Esophagus muscularis mucosa (tissue), 4 donors: ENCODE measurements at regions not wholly inside any gene's neighbourhood (a gene's known extent, or its start where the extent isn't known, plus 50 kb on each side); places are given as distances from the start of the nearest gene placed in this dataset.

Experiments used
- DNase-seq: peaks from one replicate; pipeline ENCODE4 v3.0.0-alpha.2; 2017; ENCODE audit errors: extremely low spot score
- H3K27ac ChIP-seq, 4 donors: fragments of 200-600 bp; sonication (generic); replicated peaks in 1 of 4; 1 replicate in 3 of 4; 2 replicates in 1 of 4; pipeline ENCODE4 v1.5.1; 2016 to 2019; ENCODE audit warnings: mild to moderate bottlenecking in 1 of 4
- H3K27me3 ChIP-seq, 4 donors: fragments of 200-600 bp; sonication (generic); one replicate each; pipeline versions ENCODE4 v1.5.1 to v1.6.0; 2016 to 2019
- H3K36me3 ChIP-seq, 4 donors: fragments of 200-600 bp; sonication (generic); one replicate each; pipeline ENCODE4 v1.5.1; 2016 to 2019
- H3K4me1 ChIP-seq, 4 donors: fragments of 200-600 bp; sonication (generic); one replicate each; pipeline ENCODE4 v1.5.1; 2016 to 2019
- H3K4me3 ChIP-seq, 4 donors: fragments of 200-600 bp; sonication (generic); 1 replicate in 2 of 4; 2 replicates in 2 of 4; pipeline ENCODE4 v1.5.1; 2016 to 2019; ENCODE audit warnings: mild to moderate bottlenecking in 4 of 4, moderate library complexity in 1 of 4
- H3K9me3 ChIP-seq, 4 donors: fragments of 200-600 bp; sonication (generic); 1 replicate in 3 of 4; 2 replicates in 1 of 4; pipeline ENCODE4 v1.5.1; 2016 to 2019
- EP300 ChIP-seq: sonication (generic); formaldehyde crosslinking; IDR thresholded peaks from one replicate; pipeline ENCODE4 v1.6.1; 2017; ENCODE audit warnings: antibody characterized with exemption
- POLR2A ChIP-seq: fragments of 450-650 bp; IDR thresholded peaks from one replicate; pipeline ENCODE4 v1.6.1; 2017; ENCODE audit warnings: antibody characterized with exemption, moderate library complexity, mild to moderate bottlenecking, low read depth
- POLR2AphosphoS5 ChIP-seq, 2 donors: sonication (generic); formaldehyde crosslinking; IDR thresholded peaks; one replicate each; pipeline ENCODE4 v1.6.1; 2017; ENCODE audit warnings: antibody characterized with exemption in 2 of 2
- WGBS: methylation state at CpG from one replicate; pipeline ENCODE4 v1.1.5; 2018; 5-methylcytosine and 5-hydroxymethylcytosine counted together
- intact Hi-C: fragments of 100-400 bp; cut with DNase I; formaldehyde crosslinking; loops from one replicate; pipeline ENCODE4 v1.15.1; 2023
- TF ChIP-seq, protein P1 (sequence below), 3 experiments: fragments of 200-600 bp in 2 of 3; fragments of 450-650 bp in 1 of 3; sonication (generic) in 2 of 3; IDR thresholded peaks; one replicate each; pipeline ENCODE4 v1.5.1; 2017 to 2019; ENCODE audit warnings: antibody characterized with exemption in 3 of 3, mild to moderate bottlenecking in 2 of 3, moderate library complexity in 1 of 3

DNA sequence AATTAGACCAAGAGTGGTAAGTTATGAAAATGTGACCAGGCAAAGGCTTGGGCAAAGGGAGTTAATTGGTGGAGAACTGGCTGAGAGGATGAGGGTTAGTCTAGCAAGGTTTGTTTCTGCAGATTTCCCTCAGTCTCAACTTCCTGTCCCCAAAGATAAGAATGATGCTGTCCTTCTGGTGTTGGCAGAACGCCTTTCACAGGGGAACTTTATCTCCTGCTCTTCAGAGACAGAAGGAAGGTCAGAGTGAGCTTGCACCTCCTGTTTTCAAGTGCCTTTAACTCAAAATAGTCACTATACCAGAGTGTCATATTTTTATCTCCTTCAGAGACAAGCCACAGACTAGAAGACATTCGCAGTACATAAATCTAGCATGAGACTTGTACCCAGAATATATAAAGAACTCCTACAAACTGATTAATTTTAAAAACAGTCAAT lies 95.7 kb downstream of the TEX51 start:
- 86% methylated on average over 2 of the region's 2 CpGs for whole genome bisulfite sequencing
- intact Hi-C loops, result no loop called here
- peaks cover 0 to 13% (median 0%) of the 10 kb centered on the region in 4 donors for H3K27me3 ChIP-seq
- H3K36me3 ChIP-seq, result no peaks in the 10 kb centered on the region
- TF ChIP-seq, protein P1, sequence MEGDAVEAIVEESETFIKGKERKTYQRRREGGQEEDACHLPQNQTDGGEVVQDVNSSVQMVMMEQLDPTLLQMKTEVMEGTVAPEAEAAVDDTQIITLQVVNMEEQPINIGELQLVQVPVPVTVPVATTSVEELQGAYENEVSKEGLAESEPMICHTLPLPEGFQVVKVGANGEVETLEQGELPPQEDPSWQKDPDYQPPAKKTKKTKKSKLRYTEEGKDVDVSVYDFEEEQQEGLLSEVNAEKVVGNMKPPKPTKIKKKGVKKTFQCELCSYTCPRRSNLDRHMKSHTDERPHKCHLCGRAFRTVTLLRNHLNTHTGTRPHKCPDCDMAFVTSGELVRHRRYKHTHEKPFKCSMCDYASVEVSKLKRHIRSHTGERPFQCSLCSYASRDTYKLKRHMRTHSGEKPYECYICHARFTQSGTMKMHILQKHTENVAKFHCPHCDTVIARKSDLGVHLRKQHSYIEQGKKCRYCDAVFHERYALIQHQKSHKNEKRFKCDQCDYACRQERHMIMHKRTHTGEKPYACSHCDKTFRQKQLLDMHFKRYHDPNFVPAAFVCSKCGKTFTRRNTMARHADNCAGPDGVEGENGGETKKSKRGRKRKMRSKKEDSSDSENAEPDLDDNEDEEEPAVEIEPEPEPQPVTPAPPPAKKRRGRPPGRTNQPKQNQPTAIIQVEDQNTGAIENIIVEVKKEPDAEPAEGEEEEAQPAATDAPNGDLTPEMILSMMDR (IDR thresholded peaks at IDR 0.05), result no peak
- no peak for TF ChIP-seq POLR2AphosphoS5 (IDR thresholded peaks at IDR 0.05)
- no peak for TF ChIP-seq EP300
- no peak for TF ChIP-seq POLR2A
- H3K27ac ChIP-seq, result no peak overlapping the region
- H3K9me3 ChIP-seq, result no peaks in the 10 kb centered on the region
- H3K4me1 ChIP-seq, result no peaks in the 10 kb centered on the region
- peak; percentile 55 for DNase-seq
- no peak overlapping the region for H3K4me3 ChIP-seq

DNA sequence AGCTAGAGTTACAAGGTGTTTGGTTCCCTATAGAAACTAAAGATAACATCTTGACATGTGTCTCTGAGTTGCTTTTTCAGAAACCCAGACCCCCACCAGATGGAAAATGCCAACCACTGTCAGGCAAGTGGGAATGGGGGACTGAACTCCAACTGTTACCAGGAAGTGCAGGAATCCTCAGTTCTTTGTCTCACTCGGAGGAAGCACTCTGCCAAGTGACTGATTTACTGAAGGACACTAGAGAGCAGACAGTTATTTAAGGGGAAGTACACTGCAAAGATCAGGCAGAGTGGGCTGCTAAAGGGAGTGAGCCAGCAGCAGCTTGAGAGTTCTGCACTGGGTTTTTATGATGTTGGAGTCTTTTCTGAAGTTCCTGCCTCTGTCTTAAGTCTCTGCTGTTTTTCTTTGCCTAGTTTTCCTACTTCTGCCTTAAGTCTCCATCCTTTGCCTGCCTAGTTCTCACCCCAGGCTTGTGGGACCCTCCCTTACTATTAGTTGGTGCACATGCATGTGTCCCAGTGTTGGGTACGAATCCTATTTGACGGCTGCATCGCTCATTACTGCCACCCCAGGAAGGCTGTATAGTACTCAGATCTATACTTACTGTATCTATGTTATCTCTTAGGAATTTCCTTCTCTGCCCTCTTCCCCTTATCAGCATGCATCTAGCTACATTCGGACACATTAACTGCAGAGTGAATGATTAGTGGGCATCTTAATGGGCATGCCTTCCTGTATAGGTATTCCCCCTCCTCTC lies 97.1 kb downstream of the TEX51 start:
- no peaks in the 10 kb centered on the region for H3K9me3 ChIP-seq
- H3K27me3 ChIP-seq, result peaks cover 0 to 13% (median 0%) of the 10 kb centered on the region in 4 donors
- 68% methylated on average over 5 of the region's 5 CpGs for WGBS
- TF ChIP-seq POLR2A, result no peak
- intact Hi-C loops, result no loop called here
- no peaks in the 10 kb centered on the region for H3K36me3 ChIP-seq
- H3K4me1 ChIP-seq, result no peaks in the 10 kb centered on the region
- no peak overlapping the region for H3K27ac ChIP-seq
- DNase-seq, result peak; percentile 68
- no peak overlapping the region for H3K4me3 ChIP-seq

DNA sequence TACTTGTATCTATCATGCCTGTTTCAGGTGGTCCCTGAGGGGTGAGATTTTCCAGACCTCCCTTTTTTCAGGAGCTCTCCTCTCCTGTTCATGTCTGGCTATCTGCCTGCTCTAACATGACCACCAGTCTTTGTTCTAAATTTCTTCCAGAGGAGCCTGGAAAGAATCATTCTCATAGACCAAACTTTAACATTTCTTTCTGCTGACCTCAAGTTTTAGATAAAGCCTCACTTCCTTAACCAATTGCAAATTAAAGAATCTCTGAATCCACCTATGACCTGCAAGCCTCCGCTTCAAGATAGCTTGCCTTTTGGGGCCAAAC lies 97.6 kb downstream of the TEX51 start:
- peaks cover 0 to 13% (median 0%) of the 10 kb centered on the region in 4 donors for H3K27me3 ChIP-seq
- H3K27ac ChIP-seq, result no peak overlapping the region
- no peaks in the 10 kb centered on the region for H3K36me3 ChIP-seq
- peak; percentile 10 for DNase-seq
- TF ChIP-seq POLR2A, result no peak
- TF ChIP-seq, protein P1 (IDR thresholded peaks at IDR 0.05), result no peak
- TF ChIP-seq POLR2AphosphoS5 (IDR thresholded peaks at IDR 0.05), result no peak
- TF ChIP-seq EP300, result no peak
- no peaks in the 10 kb centered on the region for H3K4me1 ChIP-seq
- intact Hi-C loops, result no loop called here
- no peaks in the 10 kb centered on the region for H3K9me3 ChIP-seq
- H3K4me3 ChIP-seq, result no peak overlapping the region
- 67% methylated on average over 1 of the region's 1 CpG for WGBS
